Tibial nerve (tissue), 4 donors: ENCODE measurements at regions not wholly inside any gene's neighbourhood (a gene's known extent, or its start where the extent isn't known, plus 50 kb on each side); places are given as distances from the start of the nearest gene placed in this dataset.

Experiments
- EP300 ChIP-seq, 2 donors: sonication (generic); formaldehyde crosslinking; IDR thresholded peaks; one replicate each; pipeline ENCODE4 v1.6.1; 2017; ENCODE audit warnings: antibody characterized with exemption in 2 of 2, mild to moderate bottlenecking in 1 of 2
- POLR2A ChIP-seq, 2 donors: fragments of 450-650 bp; IDR thresholded peaks; one replicate each; pipeline ENCODE4 v1.6.1; 2017; ENCODE audit warnings: antibody characterized with exemption in 2 of 2, mild to moderate bottlenecking in 2 of 2, moderate library complexity in 2 of 2
- TF ChIP-seq, protein P1 (sequence below), 5 experiments: fragments of 200-600 bp in 3 of 5; fragments of 450-650 bp in 2 of 5; sonication (generic) in 3 of 5; IDR thresholded peaks; one replicate each; pipeline ENCODE4 v1.5.1; 2016 to 2019; ENCODE audit warnings: antibody characterized with exemption in 5 of 5, mild to moderate bottlenecking in 3 of 5, moderate library complexity in 2 of 5

DNA sequence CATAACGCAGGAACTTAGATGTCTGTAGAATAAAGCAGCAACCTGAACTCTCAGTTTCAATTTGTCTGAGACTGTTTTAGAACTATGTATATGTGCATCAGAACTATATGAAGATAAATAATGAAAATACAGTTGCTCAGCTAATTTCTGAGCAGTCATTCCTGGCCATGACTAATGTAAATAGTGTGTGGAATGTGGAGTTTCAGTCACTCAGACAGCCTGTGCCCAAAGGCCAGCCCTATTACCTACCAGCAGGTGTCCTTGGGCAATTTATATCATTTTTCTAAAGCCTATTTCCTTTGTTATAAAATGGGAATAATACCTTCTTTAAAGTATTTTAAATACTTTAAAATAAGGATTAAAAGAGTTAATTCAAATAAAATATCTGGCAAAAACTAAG is 56.0 kb upstream of the RELL1 start:
- TF ChIP-seq, protein P1, sequence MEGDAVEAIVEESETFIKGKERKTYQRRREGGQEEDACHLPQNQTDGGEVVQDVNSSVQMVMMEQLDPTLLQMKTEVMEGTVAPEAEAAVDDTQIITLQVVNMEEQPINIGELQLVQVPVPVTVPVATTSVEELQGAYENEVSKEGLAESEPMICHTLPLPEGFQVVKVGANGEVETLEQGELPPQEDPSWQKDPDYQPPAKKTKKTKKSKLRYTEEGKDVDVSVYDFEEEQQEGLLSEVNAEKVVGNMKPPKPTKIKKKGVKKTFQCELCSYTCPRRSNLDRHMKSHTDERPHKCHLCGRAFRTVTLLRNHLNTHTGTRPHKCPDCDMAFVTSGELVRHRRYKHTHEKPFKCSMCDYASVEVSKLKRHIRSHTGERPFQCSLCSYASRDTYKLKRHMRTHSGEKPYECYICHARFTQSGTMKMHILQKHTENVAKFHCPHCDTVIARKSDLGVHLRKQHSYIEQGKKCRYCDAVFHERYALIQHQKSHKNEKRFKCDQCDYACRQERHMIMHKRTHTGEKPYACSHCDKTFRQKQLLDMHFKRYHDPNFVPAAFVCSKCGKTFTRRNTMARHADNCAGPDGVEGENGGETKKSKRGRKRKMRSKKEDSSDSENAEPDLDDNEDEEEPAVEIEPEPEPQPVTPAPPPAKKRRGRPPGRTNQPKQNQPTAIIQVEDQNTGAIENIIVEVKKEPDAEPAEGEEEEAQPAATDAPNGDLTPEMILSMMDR (IDR thresholded peaks at IDR 0.05), result no peak
- no peak for TF ChIP-seq EP300 (IDR thresholded peaks at IDR 0.05)
- no peak for TF ChIP-seq POLR2A (IDR thresholded peaks at IDR 0.05)
